ENCODE measurements at regions not wholly inside any gene's neighbourhood (a gene's known extent, or its start where the extent isn't known, plus 50 kb on each side); places are given as distances from the start of the nearest gene placed in this dataset.
A peak's percentile ranks its signal among the peaks of the same experiment; 100 is the strongest.

DNA sequence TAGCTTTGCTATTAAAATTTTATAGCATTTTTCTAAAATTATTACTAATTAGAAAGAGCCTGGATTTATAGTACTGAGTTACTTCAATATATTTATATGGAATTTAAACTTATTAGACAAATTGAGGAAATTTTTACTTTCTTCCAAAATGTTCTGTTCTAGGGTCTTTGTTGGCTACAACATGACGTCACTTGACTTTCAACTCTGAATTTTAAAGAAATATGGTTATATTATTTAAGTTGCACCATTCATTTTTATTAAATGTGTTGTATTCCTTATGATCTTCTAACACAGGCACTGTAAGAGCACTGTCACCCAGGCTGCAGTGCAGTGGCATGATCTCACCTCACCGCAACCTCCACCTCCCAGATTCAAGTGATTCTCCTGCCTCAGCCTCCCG lies 119.4 kb upstream of the CYLC2 start:
- Histone ChIP-seq H3K27me3 (no peaks in the 10 kb centered on the region), H3K27ac (no peak overlapping the region), H3K36me3 (replicated peaks in 1 of 2) (no peaks in the 10 kb centered on the region), H3K4me3 (no peak overlapping the region), H3K9me3 (replicated peaks in 1 of 3) (peaks cover 0 to 5% (median 0%) of the 10 kb centered on the region in 3 donors), H3K4me1 (replicated peaks in 1 of 2) (no peaks in the 10 kb centered on the region)
- no peak for DNase-seq
- intact Hi-C loops (cut with DNase I), result no loop called here
- WGBS, 4 donors, result 67 to 85% (median 79%) methylated on average over 3 of the region's 3 CpGs
- no peak for TF ChIP-seq POLR2A (IDR thresholded peaks at IDR 0.05)
- TF ChIP-seq CTCF (IDR thresholded peaks at IDR 0.05), result no peak

DNA sequence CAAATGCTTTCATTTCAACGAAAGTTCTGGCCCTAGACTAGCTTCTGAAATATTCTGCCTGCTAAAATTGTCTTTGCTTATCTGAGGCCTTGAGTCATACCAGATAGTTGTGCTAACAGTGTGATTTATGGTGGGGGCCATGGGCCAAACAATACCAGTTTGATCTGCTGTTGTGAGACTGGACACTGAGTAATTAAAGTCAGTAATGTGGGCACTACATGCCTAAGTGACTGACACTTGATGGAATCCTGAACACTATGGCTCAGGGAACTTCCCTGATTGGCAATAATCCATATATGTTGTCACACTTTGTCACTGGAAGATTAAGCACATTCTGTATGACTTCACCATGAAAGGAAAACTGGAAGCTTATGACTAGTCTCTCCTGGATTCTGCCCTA lies 127.6 kb upstream of the CYLC2 start:
- TF ChIP-seq POLR2A (IDR thresholded peaks at IDR 0.05) (no peak), CTCF (IDR thresholded peaks at IDR 0.05) (no peak)
- Histone ChIP-seq H3K27ac (no peak overlapping the region), H3K4me1 (replicated peaks in 1 of 2) (no peaks in the 10 kb centered on the region), H3K36me3 (replicated peaks in 1 of 2) (no peaks in the 10 kb centered on the region), H3K27me3 (no peaks in the 10 kb centered on the region), H3K4me3 (no peak overlapping the region), H3K9me3 (replicated peaks in 1 of 3) (no peaks in the 10 kb centered on the region)
- DNase-seq, result peak in 4 of 7 donors; percentile 4 to 32 (median 21)
- WGBS, 4 donors, result 10 to 26% (median 20%) methylated on average over 1 of the region's 1 CpG
- intact Hi-C loops (cut with DNase I), result no loop called here

GRCh38 chr9:102862478-102862877 lies 132.7 kb upstream of the CYLC2 start:
- Histone ChIP-seq H3K4me1 (replicated peaks in 1 of 2) (no peaks in the 10 kb centered on the region), H3K27ac (no peak overlapping the region), H3K36me3 (replicated peaks in 1 of 2) (no peaks in the 10 kb centered on the region), H3K27me3 (no peaks in the 10 kb centered on the region), H3K9me3 (replicated peaks in 1 of 3) (no peaks in the 10 kb centered on the region), H3K4me3 (no peak overlapping the region)
- intact Hi-C loops (cut with DNase I), result no loop called here
- DNase-seq, result no peak
- 69 to 80% (median 75%) methylated on average over 1 of the region's 1 CpG for WGBS, 4 donors
- TF ChIP-seq CTCF (IDR thresholded peaks at IDR 0.05) (no peak), POLR2A (IDR thresholded peaks at IDR 0.05) (no peak)

DNA sequence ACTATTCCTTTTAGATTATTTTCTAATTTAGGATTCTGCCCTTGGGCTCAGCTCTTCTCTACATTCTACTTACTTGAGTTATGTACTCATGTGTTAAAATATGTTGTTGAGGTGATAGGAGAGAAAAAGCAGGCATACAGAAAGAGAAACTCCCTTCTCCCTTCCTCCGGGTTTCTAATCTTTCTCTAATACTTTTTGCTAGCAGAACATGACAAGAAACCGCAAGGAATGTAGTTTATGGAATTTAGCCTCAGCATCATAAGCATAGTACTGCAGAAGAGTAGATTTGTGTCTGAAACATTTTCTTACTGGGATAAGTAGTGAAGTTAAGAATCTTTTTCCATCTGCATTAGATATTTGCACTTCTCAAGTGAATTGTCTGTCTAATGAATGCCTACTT lies 139.5 kb upstream of the CYLC2 start:
- no peaks in the 10 kb centered on the region for H3K27me3 ChIP-seq
- DNase-seq, result no peak
- H3K4me1 ChIP-seq (replicated peaks in 1 of 2), result no peaks in the 10 kb centered on the region
- H3K9me3 ChIP-seq (replicated peaks in 1 of 3), result no peaks in the 10 kb centered on the region
- no peak overlapping the region for H3K27ac ChIP-seq
- 62 to 64% (median 63%) methylated on average over 2 of the region's 2 CpGs for WGBS, 4 donors
- intact Hi-C loops (cut with DNase I), result no loop called here
- TF ChIP-seq CTCF (IDR thresholded peaks at IDR 0.05) (no peak), POLR2A (IDR thresholded peaks at IDR 0.05) (no peak)
- H3K36me3 ChIP-seq (replicated peaks in 1 of 2), result no peaks in the 10 kb centered on the region
- H3K4me3 ChIP-seq, result no peak overlapping the region
